ENCODE measurements at regions not wholly inside any gene's neighbourhood (a gene's known extent, or its start where the extent isn't known, plus 50 kb on each side); places are given as distances from the start of the nearest gene placed in this dataset.

DNA sequence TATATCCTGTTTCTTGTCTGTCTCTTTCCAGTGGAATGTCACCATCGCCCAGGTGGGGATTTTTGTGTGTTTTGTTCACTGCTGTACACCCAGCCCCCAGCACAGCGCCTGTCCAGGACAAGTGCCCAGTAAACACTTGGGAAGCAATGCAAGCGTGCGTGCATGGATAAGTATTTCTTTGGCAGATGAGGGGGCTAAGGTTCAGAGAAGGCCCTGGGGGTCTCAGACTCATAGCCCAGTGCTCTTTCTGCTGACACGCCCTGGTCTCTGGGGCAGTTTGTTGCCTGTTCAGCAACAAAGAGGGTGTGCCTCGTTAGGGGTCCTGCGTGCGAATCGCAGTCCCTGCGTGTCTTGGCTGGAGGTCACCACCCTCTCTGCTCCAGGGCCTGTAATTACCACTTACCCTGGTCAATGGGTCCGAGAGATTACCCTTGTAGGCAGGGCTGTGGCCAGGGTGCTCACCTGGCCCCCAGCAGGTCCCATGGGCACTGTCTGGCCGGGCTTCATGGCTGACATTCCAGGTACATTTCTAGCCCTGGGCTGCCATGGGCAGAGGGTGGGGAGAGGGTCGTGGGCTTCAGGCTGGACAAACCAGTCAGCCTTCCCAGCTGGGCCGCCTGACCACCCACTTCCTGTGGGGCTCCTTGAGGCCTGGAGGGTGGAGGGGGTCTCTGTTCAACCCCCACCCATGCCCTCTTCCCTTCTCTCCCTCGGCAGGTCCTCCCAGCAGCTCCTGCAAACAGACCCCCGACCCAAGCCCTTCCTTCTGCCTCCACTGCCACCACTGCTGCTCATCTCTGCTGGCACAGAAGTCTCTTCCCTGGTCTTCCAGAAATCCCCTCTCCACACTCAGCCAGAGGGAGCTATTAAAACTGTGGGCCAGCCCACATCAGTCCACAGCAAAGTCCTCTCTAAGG lies 87.1 kb downstream of the CEBPB start:
- H3K9ac ChIP-seq (ENCODE audit: low read depth, low read length), result no peak overlapping the region
- 93% methylated on average over 16 of the region's 16 CpGs for WGBS
- no peak overlapping the region for H3K4me3 ChIP-seq (ENCODE audit: low read length)
- H3K36me3 ChIP-seq (ENCODE audit: insufficient read depth, low read length), result no peaks in the 10 kb centered on the region
- no peak overlapping the region for H3K27ac ChIP-seq (ENCODE audit: low read depth, low read length)
- no peaks in the 10 kb centered on the region for H3K27me3 ChIP-seq (ENCODE audit: insufficient read depth, low read length)
- H3K9me3 ChIP-seq (ENCODE audit: insufficient read depth, low read depth, low read length), result no peaks in the 10 kb centered on the region
- no peaks in the 10 kb centered on the region for H3K4me1 ChIP-seq (ENCODE audit: insufficient read depth, low read length)

DNA sequence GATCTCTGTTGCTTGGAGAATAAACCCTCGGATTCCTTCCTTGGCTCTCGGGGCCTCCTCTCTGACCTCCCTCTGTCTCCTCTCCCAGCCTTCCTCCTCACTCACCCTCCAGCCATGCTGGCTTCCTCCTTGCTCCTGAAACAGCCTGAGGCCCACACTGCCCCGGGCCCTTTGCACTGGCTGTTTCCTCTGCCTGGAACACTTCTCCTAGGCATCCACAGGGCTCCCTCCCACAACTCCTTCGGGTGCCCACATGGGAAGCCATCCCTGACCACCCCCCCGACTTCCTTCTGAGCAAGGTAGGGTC lies 87.7 kb downstream of the CEBPB start:
- H3K4me1 ChIP-seq (ENCODE audit: insufficient read depth, low read length), result no peaks in the 10 kb centered on the region
- H3K27ac ChIP-seq (ENCODE audit: low read depth, low read length), result no peak overlapping the region
- 92% methylated on average over 5 of the region's 5 CpGs for WGBS
- no peaks in the 10 kb centered on the region for H3K27me3 ChIP-seq (ENCODE audit: insufficient read depth, low read length)
- H3K4me3 ChIP-seq (ENCODE audit: low read length), result no peak overlapping the region
- no peaks in the 10 kb centered on the region for H3K9me3 ChIP-seq (ENCODE audit: insufficient read depth, low read depth, low read length)
- no peaks in the 10 kb centered on the region for H3K36me3 ChIP-seq (ENCODE audit: insufficient read depth, low read length)
- H3K9ac ChIP-seq (ENCODE audit: low read depth, low read length), result no peak overlapping the region

DNA sequence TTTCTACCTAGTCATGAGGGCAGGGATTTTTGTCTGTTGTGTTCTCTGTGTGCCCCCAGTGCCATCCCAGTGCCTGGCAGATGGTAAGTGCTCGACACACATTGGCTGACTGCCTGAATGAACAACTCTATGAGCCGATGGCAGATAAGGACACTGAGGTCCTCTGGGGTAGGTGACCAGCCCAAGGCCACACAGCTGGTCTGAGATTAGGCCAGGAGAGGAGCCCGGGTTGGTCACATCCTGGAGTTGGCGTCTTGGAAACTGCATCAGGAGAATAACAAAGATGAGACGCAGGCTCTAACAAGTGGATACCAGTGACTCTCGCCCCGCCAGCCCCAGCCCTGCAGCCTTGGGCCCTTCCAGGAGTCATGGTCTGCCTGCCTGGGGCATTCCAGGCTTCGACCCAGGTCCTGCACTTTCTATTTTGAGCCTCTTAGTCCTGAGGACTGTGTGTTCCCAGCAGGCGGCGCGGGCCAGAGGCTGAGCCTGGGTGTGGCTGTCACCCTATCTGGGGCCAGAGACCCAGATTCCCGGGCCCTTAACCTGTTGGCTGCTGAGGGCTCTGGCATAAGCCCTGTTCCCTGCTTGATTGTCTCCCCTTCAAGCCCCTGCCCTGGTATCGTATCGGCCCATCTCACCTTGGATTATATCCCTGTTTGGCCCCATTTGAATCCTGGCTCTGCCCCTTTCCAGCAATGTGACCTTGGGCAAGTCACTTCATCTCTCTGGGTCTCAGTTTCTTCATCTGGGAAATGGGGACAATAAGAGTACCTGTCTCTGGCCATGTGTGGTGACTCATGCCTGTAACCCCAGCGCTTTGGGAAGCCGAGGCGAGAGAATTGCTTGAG lies 88.3 kb downstream of the CEBPB start:
- Histone ChIP-seq H3K27me3 (ENCODE audit: insufficient read depth, low read length) (no peaks in the 10 kb centered on the region), H3K4me1 (ENCODE audit: insufficient read depth, low read length) (no peaks in the 10 kb centered on the region), H3K27ac (ENCODE audit: low read depth, low read length) (no peak overlapping the region), H3K9me3 (ENCODE audit: insufficient read depth, low read depth, low read length) (no peaks in the 10 kb centered on the region), H3K36me3 (ENCODE audit: insufficient read depth, low read length) (no peaks in the 10 kb centered on the region), H3K9ac (ENCODE audit: low read depth, low read length) (no peak overlapping the region), H3K4me3 (ENCODE audit: low read length) (no peak overlapping the region)
- WGBS, result 91% methylated on average over 17 of the region's 17 CpGs

DNA sequence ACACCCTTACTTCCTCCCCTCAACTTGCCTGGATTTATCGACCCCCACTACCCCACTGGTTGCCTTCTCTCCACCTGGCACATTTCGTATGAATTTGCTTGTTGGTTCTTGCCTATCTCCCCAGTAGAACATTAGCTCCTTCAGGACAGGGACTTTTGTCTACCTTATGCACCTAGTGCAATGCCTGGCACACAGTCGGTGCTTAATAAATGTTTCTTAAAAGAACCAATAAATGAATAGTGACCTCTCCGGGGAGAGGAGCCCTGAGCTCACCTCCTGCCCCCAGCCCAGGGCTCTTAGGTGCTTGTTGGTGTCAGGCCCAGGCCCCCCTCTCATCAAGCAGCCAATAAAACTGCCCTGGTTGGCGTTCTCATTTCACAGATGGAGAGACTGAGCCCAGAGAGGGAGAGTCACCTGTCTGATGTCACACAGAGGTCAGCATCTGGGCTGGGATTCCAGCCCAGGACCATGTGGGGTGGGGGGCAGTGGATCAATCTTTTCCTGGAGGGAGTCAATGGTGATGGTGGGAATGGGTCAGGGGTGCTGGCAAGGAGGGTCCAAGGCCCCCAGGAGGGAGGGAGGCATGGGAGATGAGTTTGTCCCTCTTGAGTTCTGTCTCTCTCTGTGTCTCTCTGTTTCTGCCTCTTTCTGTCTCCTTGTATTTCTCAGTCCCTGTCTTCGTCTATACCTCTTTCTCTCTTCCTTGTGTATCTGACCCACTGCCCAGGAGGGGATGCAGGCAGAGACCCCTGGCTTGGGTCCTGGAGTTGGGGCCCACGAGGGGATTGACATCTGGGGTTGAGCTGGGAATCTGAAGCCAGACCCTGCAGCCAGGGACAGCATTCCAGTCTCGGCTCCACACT lies 89.6 kb downstream of the CEBPB start:
- WGBS, result 91% methylated on average over 8 of the region's 8 CpGs
- Histone ChIP-seq H3K4me1 (ENCODE audit: insufficient read depth, low read length) (no peaks in the 10 kb centered on the region), H3K9me3 (ENCODE audit: insufficient read depth, low read depth, low read length) (no peaks in the 10 kb centered on the region), H3K27me3 (ENCODE audit: insufficient read depth, low read length) (no peaks in the 10 kb centered on the region), H3K27ac (ENCODE audit: low read depth, low read length) (no peak overlapping the region), H3K9ac (ENCODE audit: low read depth, low read length) (no peak overlapping the region), H3K4me3 (ENCODE audit: low read length) (no peak overlapping the region), H3K36me3 (ENCODE audit: insufficient read depth, low read length) (no peaks in the 10 kb centered on the region)

DNA sequence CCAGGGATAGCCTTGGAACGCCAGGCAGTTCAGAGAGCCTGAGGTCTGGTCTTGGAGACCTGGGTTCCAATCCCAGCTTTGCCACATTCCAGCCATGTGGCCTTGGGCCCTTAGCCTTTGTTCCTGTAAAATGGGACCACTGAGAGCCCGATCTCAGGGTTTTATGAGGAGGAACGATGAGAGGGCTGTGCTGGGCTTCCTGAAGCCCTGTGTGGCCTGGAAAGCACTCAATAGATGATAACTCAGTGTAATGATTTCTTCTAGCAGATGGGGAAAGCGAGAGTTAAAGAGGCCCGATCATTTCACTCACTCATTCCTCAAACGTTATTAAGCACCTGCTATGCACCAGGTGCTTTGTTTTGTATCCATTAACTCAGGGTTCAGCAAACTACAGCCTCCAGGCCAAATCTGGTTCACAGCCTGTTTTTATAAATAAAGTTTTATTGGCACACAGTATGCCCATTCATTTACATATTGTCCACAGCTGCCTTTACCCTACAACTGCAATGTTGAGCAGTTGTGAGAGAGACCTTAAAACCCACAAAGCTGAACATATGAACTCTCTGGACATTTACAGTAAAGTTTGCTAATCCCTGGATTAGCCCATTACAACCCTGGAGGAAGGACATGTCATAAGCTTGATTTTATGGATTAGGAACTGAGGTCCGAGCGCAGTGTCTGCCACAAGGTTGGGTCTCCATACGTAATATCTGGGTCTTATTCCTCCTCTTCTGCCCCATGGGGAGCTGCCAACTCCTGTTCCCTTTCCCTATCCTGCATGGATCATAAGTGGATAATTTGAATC lies 90.4 kb downstream of the CEBPB start:
- H3K9ac ChIP-seq (ENCODE audit: low read depth, low read length), result no peak overlapping the region
- H3K27ac ChIP-seq (ENCODE audit: low read depth, low read length), result no peak overlapping the region
- no peaks in the 10 kb centered on the region for H3K36me3 ChIP-seq (ENCODE audit: insufficient read depth, low read length)
- H3K27me3 ChIP-seq (ENCODE audit: insufficient read depth, low read length), result no peaks in the 10 kb centered on the region
- no peak overlapping the region for H3K4me3 ChIP-seq (ENCODE audit: low read length)
- 89% methylated on average over 9 of the region's 9 CpGs for WGBS
- no peaks in the 10 kb centered on the region for H3K9me3 ChIP-seq (ENCODE audit: insufficient read depth, low read depth, low read length)
- H3K4me1 ChIP-seq (ENCODE audit: insufficient read depth, low read length), result no peaks in the 10 kb centered on the region

DNA sequence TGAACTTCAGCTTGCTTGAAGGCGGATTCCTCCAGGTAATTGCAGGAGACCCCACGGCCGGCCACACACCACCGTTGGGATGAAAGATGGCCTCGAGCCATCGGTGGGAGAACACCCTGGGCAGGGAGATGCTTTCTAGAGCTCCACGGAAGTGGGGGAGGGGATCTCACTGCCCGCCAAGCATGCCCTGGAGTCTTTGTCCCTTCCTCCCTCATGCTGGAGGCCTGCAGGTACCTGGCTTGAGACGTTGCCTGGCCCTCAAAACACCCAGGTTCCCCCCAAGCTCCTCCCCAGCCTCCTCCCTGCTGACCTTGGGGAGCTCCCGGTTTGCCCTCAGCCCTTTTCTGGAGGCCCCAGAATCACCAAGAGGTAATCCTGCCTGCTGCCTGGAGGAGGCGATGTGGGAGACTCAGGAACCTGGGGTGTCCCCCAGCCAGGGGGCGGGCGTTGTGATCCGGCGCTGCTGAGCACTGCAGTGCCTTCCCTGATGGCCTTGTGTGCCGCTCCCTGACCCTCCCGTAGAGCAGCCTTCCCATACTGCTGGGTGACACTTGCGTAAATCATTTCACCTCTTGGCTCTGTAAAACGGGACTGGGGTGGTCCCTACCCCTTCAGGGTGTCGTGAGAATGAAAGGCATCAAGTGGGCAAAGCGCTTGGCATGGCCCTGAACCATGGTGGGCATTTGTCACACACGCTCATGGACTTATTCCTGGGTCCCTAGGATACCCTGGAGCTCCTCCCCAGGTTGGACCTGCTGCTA lies 91.4 kb downstream of the CEBPB start:
- Histone ChIP-seq H3K9ac (ENCODE audit: low read depth, low read length) (no peak overlapping the region), H3K9me3 (ENCODE audit: insufficient read depth, low read depth, low read length) (no peaks in the 10 kb centered on the region), H3K36me3 (ENCODE audit: insufficient read depth, low read length) (no peaks in the 10 kb centered on the region), H3K4me1 (ENCODE audit: insufficient read depth, low read length) (peaks cover 3% of the 10 kb centered on the region; the same call in 1 of the 2 replicates), H3K4me3 (ENCODE audit: low read length) (no peak overlapping the region), H3K27ac (ENCODE audit: low read depth, low read length) (no peak overlapping the region), H3K27me3 (ENCODE audit: insufficient read depth, low read length) (no peaks in the 10 kb centered on the region)
- WGBS, result 80% methylated on average over 22 of the region's 22 CpGs

DNA sequence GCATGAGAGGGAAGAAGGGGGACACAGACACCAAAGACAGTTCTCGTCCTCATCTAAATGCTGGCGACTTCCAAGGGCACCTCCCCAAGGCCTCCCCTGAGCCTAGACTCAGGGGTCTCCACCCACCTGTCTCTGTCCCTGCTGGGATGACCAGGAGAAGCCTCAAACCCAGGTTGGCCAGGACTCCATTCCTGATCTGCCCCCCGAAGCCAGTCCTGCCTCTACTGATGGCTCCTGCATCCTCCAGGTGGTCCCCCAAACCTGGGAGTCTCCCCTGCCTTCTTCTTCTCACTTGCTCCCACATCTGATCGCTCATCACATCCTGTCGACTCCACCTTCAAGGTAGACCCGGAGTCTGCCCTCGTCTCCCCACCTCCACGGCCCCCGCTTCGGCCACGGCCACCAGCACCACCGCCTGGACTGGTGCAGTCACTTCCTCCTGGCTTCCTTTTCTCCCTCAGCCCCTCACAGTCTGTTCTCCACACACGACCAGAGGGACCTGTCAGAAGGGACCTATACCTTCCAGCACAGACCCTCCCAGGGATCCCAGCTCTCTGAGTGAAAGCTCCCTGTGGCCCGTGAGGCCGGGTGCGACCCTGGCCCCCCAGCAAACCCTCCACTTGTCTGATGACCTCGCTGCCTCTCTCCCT lies 92.1 kb downstream of the CEBPB start:
- WGBS, result 89% methylated on average over 17 of the region's 17 CpGs

DNA sequence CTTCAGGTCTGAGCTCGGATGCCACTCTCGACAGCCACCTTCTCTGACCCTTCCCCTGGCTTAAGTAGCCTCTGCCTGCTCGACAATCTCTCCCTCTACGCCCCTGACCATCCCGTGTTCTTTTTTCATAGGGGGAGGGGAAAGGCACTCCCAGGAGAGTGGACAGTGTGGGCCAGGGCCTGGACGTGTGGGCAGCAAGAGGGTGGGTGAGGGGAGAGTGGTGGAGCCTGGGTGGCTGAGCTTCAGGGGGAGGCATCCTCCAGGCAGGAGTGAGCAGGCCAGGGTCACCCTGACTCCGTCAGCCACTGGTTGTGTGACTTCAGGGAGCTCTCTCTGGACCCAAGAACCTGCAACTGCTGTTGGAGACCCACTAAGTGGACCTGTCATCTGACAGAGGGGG lies 92.7 kb downstream of the CEBPB start:
- 88% methylated on average over 7 of the region's 7 CpGs for WGBS
- no peaks in the 10 kb centered on the region for H3K36me3 ChIP-seq (ENCODE audit: insufficient read depth, low read length)
- no peak overlapping the region for H3K27ac ChIP-seq (ENCODE audit: low read depth, low read length)
- no peaks in the 10 kb centered on the region for H3K9me3 ChIP-seq (ENCODE audit: insufficient read depth, low read depth, low read length)
- H3K4me3 ChIP-seq (ENCODE audit: low read length), result no peak overlapping the region
- peaks cover 3% of the 10 kb centered on the region; the same call in 1 of the 2 replicates for H3K4me1 ChIP-seq (ENCODE audit: insufficient read depth, low read length)
- no peaks in the 10 kb centered on the region for H3K27me3 ChIP-seq (ENCODE audit: insufficient read depth, low read length)
- H3K9ac ChIP-seq (ENCODE audit: low read depth, low read length), result no peak overlapping the region

More for the DNA sequence above, 92.1 kb downstream of the CEBPB start:
- Histone ChIP-seq H3K36me3 (ENCODE audit: insufficient read depth, low read length) (no peaks in the 10 kb centered on the region), H3K4me3 (ENCODE audit: low read length) (no peak overlapping the region), H3K9ac (ENCODE audit: low read depth, low read length) (no peak overlapping the region), H3K4me1 (ENCODE audit: insufficient read depth, low read length) (peaks cover 3% of the 10 kb centered on the region; the same call in 1 of the 2 replicates), H3K27me3 (ENCODE audit: insufficient read depth, low read length) (no peaks in the 10 kb centered on the region), H3K27ac (ENCODE audit: low read depth, low read length) (no peak overlapping the region), H3K9me3 (ENCODE audit: insufficient read depth, low read depth, low read length) (no peaks in the 10 kb centered on the region)

DNA sequence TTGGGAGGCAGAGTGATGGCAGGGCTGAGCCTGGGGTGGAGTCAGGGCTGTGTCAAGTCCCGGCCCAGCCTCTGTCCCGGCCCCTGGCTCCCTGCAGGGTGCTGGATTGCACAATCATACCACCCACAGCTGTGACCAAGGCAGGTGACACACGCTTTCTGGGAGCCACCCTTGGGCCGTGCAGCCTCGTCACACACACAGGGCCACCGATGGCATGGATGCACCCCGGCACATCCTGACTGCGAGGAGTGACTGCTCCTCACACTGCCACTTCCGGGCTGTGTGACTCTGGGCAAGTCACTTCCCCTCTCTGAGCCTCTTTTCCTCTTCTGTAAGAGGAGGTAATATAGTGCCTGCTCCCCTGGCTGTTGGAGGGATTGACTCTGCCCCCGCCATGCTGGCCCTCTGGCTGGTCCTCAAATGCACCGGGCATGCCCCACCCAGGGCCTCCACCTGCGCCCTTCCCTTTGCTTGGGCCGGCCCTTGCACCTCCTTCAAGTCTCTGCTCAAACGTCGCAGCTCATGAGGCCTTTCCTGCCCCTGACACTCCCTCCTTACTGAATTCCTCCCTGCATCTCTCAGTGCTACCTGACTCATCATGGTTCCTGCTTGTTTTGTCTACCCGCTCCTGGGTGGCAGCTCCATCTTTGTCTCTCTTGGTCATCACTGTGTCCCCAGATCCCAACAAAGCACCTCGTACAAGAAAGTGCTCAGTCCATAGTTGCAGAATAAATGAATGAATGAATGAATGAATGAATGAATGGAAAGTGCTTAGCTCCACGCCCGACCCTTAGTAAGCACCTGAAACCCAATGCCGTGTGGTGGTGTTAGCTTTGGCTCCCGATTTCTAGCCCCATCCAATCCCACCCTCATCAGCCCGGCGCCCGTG lies 93.5 kb downstream of the CEBPB start:
- H3K27me3 ChIP-seq (ENCODE audit: insufficient read depth, low read length), result no peaks in the 10 kb centered on the region
- no peak overlapping the region for H3K4me3 ChIP-seq (ENCODE audit: low read length)
- no peak overlapping the region for H3K9ac ChIP-seq (ENCODE audit: low read depth, low read length)
- peaks cover 3% of the 10 kb centered on the region; the same call in 1 of the 2 replicates for H3K4me1 ChIP-seq (ENCODE audit: insufficient read depth, low read length)
- H3K27ac ChIP-seq (ENCODE audit: low read depth, low read length), result no peak overlapping the region
- no peaks in the 10 kb centered on the region for H3K36me3 ChIP-seq (ENCODE audit: insufficient read depth, low read length)
- 87% methylated on average over 24 of the region's 24 CpGs for WGBS
- H3K9me3 ChIP-seq (ENCODE audit: insufficient read depth, low read depth, low read length), result no peaks in the 10 kb centered on the region
